ENCODE measurements at regions not wholly inside any gene's neighbourhood (a gene's known extent, or its start where the extent isn't known, plus 50 kb on each side); places are given as distances from the start of the nearest gene placed in this dataset.

- no peak overlapping the region for H3K4me3 ChIP-seq (ENCODE audit: low read depth, low read length)
- TF ChIP-seq, protein P1, sequence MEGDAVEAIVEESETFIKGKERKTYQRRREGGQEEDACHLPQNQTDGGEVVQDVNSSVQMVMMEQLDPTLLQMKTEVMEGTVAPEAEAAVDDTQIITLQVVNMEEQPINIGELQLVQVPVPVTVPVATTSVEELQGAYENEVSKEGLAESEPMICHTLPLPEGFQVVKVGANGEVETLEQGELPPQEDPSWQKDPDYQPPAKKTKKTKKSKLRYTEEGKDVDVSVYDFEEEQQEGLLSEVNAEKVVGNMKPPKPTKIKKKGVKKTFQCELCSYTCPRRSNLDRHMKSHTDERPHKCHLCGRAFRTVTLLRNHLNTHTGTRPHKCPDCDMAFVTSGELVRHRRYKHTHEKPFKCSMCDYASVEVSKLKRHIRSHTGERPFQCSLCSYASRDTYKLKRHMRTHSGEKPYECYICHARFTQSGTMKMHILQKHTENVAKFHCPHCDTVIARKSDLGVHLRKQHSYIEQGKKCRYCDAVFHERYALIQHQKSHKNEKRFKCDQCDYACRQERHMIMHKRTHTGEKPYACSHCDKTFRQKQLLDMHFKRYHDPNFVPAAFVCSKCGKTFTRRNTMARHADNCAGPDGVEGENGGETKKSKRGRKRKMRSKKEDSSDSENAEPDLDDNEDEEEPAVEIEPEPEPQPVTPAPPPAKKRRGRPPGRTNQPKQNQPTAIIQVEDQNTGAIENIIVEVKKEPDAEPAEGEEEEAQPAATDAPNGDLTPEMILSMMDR (IDR thresholded peaks at IDR 0.05; ENCODE audit: low read depth, low read length) = no peak
Measured at GRCh38 chr1:60973668-60974067, 108.7 kb upstream of the NFIA start.

GRCh38 chr1:60972841-60973364 lies 109.5 kb upstream of the NFIA start:
- no peak overlapping the region for H3K4me3 ChIP-seq (ENCODE audit: low read depth, low read length)
- TF ChIP-seq, protein P1 (IDR thresholded peaks at IDR 0.05; ENCODE audit: low read depth, low read length) = no peak

DNA sequence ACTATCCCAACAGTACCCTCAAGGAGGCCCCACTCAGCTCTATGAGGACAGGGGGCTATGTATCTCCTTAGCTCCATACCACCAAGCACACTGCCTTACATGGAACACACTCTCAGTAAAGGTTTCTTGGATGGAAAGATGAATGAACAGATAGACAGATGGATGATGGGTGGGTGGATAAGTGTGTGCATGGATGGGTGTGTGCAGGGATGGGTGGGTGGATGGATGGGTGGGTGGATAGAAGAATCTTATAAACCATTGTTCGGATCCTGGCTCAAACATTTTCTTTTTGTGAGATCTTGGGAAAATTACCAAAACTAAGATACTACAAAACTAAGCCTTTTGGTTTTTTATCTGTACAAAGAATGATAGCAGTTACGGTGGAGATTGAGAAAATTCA lies 111.0 kb upstream of the NFIA start:
- TF ChIP-seq, protein P1 (IDR thresholded peaks at IDR 0.05; ENCODE audit: low read depth, low read length) = no peak
- no peak overlapping the region for H3K4me3 ChIP-seq (ENCODE audit: low read depth, low read length)

DNA sequence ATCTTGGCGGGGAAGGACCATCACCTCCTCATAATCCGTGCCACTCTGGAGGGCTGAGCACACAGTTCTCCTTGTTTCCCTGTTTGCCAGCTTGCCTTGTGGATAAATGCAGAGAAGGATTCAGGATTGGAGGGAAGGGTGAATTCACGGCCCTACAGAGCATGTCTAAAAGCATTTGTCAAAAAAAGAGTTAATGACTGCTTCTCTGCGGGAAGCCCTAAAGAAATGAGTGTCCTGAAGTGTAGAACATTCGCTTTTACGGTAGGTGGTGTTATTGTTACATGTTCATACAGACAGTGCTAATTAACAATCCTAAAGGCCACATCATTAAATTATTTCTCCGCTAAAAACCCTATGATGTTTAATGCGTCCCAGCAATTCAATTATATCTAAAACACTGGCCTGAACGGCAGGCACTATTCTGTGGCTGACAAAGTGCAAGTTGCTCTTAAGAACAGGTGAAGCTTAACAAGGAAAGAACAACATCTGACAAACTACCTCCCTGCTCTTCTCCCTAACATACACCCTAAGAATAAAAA lies 112.3 kb upstream of the NFIA start:
- TF ChIP-seq, protein P1 (IDR thresholded peaks at IDR 0.05; ENCODE audit: low read depth, low read length) = no peak
- H3K4me3 ChIP-seq (ENCODE audit: low read depth, low read length) = no peak overlapping the region

DNA sequence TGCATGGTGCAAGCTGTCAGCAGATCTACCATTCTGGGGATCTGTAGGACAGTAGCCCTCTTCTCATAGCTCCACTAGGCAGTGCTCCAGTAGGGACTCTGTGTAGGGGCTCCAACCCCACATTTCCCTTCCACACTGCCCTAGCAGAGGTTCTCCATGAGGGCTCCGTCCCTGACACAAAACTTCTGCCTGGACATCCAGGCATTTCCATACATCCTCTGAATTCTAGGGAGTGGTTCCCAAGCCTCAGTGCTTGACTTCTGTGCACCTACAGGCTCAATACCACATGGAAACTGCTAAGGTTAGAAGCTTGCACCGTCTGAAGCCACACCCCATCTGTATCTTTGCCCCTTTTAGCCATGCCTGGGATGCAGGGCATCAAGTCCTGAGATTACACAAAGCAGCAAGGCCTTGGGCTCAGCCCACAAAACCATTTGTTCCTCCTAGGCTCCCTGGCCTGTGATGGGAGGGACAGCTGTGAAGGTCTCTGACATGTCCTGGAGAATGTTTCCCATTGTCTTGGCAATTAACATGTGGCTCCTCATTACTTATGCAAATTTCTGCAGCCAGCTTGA lies 117.0 kb upstream of the NFIA start:
- TF ChIP-seq, protein P1 (IDR thresholded peaks at IDR 0.05; ENCODE audit: low read depth, low read length) = no peak
- H3K4me3 ChIP-seq (ENCODE audit: low read depth, low read length) = no peak overlapping the region

DNA sequence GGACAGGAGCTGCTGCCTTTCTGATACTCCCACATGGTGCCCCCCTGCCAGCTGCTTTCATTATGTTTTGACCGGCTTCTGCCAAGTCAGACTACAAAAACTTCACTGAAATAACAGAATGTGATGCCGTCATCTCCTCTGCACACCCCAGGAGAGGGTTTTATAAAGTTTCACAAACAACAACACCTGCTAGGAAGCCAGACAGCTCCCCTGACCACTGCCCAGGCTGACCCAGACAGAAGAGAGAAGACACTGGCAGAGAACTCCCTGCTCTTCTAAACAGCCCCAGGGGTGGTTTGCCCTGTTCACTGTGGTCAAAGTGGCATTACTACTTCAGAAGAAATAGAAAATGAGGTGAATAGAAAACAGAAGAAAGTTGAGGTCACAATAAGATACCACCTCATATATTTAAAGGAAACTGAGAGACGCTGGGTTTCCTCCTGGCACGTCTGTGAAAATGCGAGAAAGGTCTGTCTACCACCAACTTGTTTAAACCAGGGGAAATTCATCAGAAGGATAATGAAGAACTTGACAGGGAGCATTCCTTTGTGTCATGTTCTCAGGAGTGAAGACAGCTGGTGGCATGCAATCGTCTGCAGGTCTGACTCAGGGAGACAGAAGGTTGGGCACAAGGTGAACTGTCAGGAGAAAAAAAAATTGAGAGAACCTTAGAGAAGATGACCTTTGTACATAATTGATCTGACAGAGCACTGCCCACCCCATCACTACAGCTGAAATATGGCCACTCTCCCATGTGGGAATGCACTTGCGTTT lies 119.0 kb upstream of the NFIA start:
- TF ChIP-seq, protein P1 (IDR thresholded peaks at IDR 0.05; ENCODE audit: low read depth, low read length) = no peak
- H3K4me3 ChIP-seq (ENCODE audit: low read depth, low read length) = no peak overlapping the region
